ENCODE measurements at regions not wholly inside any gene's neighbourhood (a gene's known extent, or its start where the extent isn't known, plus 50 kb on each side); places are given as distances from the start of the nearest gene placed in this dataset.

GRCh38 chr3:182608832-182609231, 184.5 kb upstream of the ATP11B start:
- Histone ChIP-seq H3K9me3 (ENCODE audit: control insufficient read depth, low read length) (no peaks in the 10 kb centered on the region), H3K4me3 (ENCODE audit: low read length) (no peak overlapping the region), H3K27ac (ENCODE audit: low read depth, low read length) (no peak overlapping the region), H3K27me3 (ENCODE audit: control insufficient read depth, insufficient read depth, low read length, poor library complexity, severe bottlenecking) (no peaks in the 10 kb centered on the region), H3K36me3 (ENCODE audit: control insufficient read depth, insufficient read depth, low read length) (no peaks in the 10 kb centered on the region), H3K4me1 (ENCODE audit: control insufficient read depth, insufficient read depth, low read length) (no peaks in the 10 kb centered on the region), H3K9ac (ENCODE audit: extremely low read depth, low read length, poor library complexity, severe bottlenecking) (no peak overlapping the region)
- Mint-ChIP-seq H3K4me1 (peaks cover 18% of the 10 kb centered on the region), H3K36me3 (ENCODE audit: low read depth) (no peaks in the 10 kb centered on the region), H3K9me3 (no peaks in the 10 kb centered on the region), H3K27ac (no peak overlapping the region), H3K27me3 (ENCODE audit: insufficient read depth) (no peaks in the 10 kb centered on the region), H3K4me3 (no peak overlapping the region)
- no peak for DNase-seq
- TF ChIP-seq CTCF (conservative IDR thresholded peaks at IDR 0.05): no peak
- WGBS, 2 experiments (ENCODE audit: insufficient coverage in 1 of 2, insufficient read length in 1 of 2): 91 to 100% methylated on average over 1 of the region's 2 CpGs

- no peak overlapping the region for H3K4me3 Mint-ChIP-seq
- 93 to 96% methylated on average over 4 to 6 of the region's 6 CpGs for WGBS, 2 experiments (ENCODE audit: insufficient coverage in 1 of 2, insufficient read length in 1 of 2)
Measured at GRCh38 chr3:182609575-182610156, 183.6 kb upstream of the ATP11B start.

GRCh38 chr3:182612332-182612731, 181.0 kb upstream of the ATP11B start:
- H3K36me3 Mint-ChIP-seq (ENCODE audit: low read depth): no peaks in the 10 kb centered on the region
- Histone ChIP-seq H3K27ac (ENCODE audit: low read depth, low read length) (no peak overlapping the region), H3K4me3 (ENCODE audit: low read length) (no peak overlapping the region), H3K4me1 (ENCODE audit: control insufficient read depth, insufficient read depth, low read length) (no peaks in the 10 kb centered on the region), H3K9ac (ENCODE audit: extremely low read depth, low read length, poor library complexity, severe bottlenecking) (no peak overlapping the region), H3K9me3 (ENCODE audit: control insufficient read depth, low read length) (no peaks in the 10 kb centered on the region), H3K36me3 (ENCODE audit: control insufficient read depth, insufficient read depth, low read length) (no peaks in the 10 kb centered on the region), H3K27me3 (ENCODE audit: control insufficient read depth, insufficient read depth, low read length, poor library complexity, severe bottlenecking) (no peaks in the 10 kb centered on the region)
- WGBS, 2 experiments (ENCODE audit: insufficient coverage in 1 of 2, insufficient read length in 1 of 2): 91 to 93% methylated on average over 3 of the region's 3 CpGs
- no peaks in the 10 kb centered on the region for H3K9me3 Mint-ChIP-seq
- TF ChIP-seq CTCF (conservative IDR thresholded peaks at IDR 0.05): no peak
- no peak overlapping the region for H3K27ac Mint-ChIP-seq
- no peak overlapping the region for H3K4me3 Mint-ChIP-seq
- H3K4me1 Mint-ChIP-seq: peaks cover 10% of the 10 kb centered on the region
- DNase-seq: no peak
- H3K27me3 Mint-ChIP-seq (ENCODE audit: insufficient read depth): no peaks in the 10 kb centered on the region

More at GRCh38 chr3:182609575-182610156, 183.6 kb upstream of the ATP11B start:
- Mint-ChIP-seq H3K27ac (no peak overlapping the region), H3K9me3 (no peaks in the 10 kb centered on the region), H3K36me3 (ENCODE audit: low read depth) (no peaks in the 10 kb centered on the region), H3K27me3 (ENCODE audit: insufficient read depth) (no peaks in the 10 kb centered on the region), H3K4me1 (peaks cover 18% of the 10 kb centered on the region)
- Histone ChIP-seq H3K27ac (ENCODE audit: low read depth, low read length) (no peak overlapping the region), H3K4me3 (ENCODE audit: low read length) (no peak overlapping the region), H3K9me3 (ENCODE audit: control insufficient read depth, low read length) (no peaks in the 10 kb centered on the region), H3K4me1 (ENCODE audit: control insufficient read depth, insufficient read depth, low read length) (no peaks in the 10 kb centered on the region), H3K36me3 (ENCODE audit: control insufficient read depth, insufficient read depth, low read length) (no peaks in the 10 kb centered on the region), H3K27me3 (ENCODE audit: control insufficient read depth, insufficient read depth, low read length, poor library complexity, severe bottlenecking) (no peaks in the 10 kb centered on the region), H3K9ac (ENCODE audit: extremely low read depth, low read length, poor library complexity, severe bottlenecking) (no peak overlapping the region)
- no peak for DNase-seq
- TF ChIP-seq CTCF (conservative IDR thresholded peaks at IDR 0.05): no peak
